ENCODE measurements at regions not wholly inside any gene's neighbourhood (a gene's known extent, or its start where the extent isn't known, plus 50 kb on each side); places are given as distances from the start of the nearest gene placed in this dataset.
A peak's percentile ranks its signal among the peaks of the same experiment; 100 is the strongest.

- peak; percentile 24 for DNase-seq
These were observed 95.6 kb upstream of the SLC35B3 start for GRCh38 chr6:8530785-8531435.

DNA sequence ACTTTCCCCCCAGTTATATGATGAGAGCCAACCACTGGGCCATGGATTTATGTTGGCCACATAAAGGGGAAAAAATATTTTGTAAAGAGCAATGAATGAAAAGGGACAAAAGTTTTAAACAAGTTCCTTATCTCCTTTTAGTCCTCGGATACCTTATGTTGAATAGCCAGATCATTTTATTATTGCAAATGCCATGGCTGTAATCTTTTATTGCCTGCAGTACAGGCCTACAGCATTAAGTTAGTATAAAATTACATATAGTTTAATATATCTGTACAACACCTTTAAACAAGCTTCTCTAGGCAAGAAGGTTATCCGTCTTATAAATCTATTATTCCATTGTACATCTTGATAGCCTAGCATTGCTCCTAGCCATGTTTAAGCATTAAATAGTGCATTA is 93.9 kb upstream of the SLC35B3 start:
- DNase-seq: no peak

DNA sequence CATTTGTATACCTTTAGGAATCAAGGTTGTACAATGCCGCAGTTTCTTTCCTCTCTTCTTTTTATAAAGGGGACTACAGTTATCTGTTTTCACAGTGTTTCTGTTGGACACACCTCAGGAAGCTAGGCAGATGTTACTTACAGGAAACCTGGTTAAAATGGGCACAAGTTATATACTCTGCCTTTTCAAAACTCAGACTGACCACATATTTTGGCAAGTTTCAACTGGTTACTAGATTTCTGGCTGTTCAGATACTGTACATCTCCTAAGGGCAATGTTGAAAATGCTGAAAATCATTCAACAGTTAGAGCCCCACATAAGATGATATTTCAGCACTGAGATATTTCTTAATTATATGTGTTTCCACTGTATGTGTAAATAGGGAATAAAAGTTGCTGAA is 92.5 kb upstream of the SLC35B3 start:
- no peak for DNase-seq

DNA sequence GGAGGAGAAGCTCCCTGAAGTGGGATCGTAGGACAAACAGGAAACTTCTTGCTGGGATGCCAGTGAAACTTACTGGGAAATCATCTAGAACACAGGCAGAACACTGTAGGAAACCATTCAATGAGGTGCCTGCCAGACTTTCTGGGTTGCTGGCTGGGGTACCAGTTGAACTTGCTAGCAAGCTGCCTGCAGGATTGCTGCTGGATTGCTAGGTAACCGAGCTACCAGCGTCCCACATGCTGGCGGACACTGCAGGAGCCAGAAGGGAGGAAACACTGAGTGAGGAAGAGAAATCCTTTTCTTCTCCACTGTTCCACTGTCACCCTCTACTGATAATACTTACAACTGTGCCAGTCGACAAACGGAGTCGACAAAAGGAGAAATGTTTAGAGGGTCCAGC is 91.3 kb upstream of the SLC35B3 start:
- DNase-seq: no peak

DNA sequence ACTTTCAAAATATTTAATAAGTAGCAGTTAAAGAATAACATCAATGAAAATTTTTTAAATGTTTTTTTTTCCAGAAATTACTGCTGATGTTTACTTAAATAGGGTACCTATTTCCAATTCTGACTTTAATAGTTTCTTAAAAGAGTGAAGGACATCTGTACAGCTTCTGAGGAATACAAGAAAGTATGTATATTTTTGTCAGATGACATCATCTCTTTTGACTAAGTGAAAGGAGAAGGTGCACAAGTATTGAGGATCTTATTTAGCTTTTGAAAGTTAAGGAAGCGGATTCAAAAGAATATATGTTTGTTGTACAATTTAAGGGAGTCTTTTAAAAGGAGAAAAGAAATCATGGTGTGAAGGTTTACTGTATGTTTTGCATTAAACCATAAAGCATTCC is 90.0 kb upstream of the SLC35B3 start:
- no peak for DNase-seq

DNA sequence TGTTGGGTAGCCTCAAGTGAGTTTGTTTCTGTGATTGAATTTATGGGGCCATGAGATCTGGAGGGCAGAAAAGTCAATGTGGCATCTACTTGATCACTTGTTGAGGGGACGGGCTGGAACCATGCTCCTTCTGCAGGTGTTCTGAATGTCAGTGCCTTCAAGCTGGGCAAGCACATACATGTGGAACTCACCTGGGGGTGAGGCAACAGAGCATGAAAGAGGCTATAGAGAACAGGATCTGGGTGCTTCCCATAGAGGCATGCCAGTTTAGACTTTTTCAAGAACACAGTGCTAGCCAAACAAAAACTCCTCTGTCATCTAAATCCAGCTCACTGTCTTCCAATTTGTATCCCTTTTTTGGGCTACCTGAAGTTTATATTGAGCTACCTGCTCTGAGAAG is 77.8 kb upstream of the SLC35B3 start:
- no peak for DNase-seq

DNA sequence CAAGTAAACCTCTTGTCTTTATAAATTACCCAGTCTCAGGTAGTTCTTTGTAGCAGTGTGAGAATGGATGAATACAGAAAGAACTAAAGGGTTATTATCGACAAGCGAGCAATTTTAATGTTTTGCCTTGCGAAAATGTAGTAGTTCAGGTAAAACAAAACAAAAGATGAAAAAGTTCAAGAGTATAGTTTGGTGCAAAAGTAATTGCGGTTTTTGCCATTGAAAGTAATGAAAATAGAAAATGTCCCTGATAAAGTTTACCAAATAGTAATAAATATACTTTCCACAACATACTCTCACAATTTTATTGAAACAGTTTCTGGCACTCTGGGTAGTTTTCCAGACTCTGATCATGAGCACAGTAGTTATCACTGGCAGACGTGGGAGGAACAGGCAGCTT is 71.9 kb upstream of the SLC35B3 start:
- no peak for DNase-seq

DNA sequence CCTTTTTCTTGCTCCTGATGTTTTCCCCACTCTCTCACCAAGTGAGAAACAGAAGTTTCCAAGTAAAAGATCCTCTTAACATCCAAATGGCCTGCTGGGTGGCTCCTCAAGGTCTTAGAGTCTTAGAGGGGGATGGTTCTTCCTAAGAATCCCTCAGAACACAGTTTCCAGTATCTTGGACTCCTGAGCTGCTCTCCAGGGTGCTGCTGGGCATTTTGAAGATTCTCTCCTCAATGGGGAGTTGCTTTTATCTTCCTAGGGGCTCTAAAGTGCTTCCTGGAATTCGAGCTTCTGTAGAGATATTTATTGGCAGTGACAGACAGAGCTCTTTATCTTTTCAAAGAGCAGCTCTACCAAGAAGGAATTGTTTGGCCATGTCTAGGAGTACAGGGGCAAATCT is 70.8 kb upstream of the SLC35B3 start:
- DNase-seq: no peak

DNA sequence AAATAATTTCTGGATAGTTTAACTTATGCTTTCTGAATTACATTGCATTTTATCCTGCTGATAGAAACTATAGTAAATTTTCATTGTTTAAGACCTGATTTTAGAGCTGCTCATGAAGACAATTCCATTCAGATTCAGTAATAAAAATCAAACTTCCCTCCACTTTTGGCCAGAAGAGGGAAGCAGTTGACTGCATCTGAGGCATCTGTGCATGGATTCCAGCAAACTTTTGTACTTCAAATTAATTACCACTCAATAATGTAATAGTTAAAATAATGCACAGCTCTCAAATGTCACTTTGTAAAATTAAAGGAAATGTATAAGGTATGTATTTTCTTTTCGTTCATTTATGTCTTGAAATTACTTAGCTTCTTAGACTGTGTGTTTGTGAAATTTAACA is 64.2 kb upstream of the SLC35B3 start:
- DNase-seq: peak; percentile 23

DNA sequence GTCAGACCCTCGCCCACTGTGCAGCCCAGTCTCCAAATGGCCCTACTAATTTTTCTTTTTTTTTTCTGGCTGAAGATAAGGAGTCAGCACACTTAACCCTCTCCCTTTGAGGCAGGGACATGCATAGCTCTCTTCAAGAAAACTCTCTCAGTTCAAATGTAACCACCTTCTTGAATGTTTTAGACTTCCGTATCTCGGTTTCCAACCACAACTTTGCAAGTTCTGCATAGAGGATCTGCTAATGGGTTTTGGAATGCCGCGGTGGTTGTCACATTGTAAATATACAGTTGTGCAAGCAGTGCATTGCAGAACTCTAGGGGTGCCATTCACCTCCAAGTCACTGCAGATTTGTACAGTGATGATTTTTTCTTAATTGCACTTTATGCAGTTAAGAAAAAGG is 59.4 kb upstream of the SLC35B3 start:
- no peak for DNase-seq

GRCh38 chr6:8492536-8493133 is 57.3 kb upstream of the SLC35B3 start:
- no peak for DNase-seq
